ENCODE measurements at regions not wholly inside any gene's neighbourhood (a gene's known extent, or its start where the extent isn't known, plus 50 kb on each side); places are given as distances from the start of the nearest gene placed in this dataset.

GRCh38 chr4:120314969-120315368 lies 248.3 kb upstream of the MAD2L1 start:
- TF ChIP-seq ZBTB7A (IDR thresholded peaks at IDR 0.05; ENCODE audit: low read depth): no peak
- TF ChIP-seq, protein P1, sequence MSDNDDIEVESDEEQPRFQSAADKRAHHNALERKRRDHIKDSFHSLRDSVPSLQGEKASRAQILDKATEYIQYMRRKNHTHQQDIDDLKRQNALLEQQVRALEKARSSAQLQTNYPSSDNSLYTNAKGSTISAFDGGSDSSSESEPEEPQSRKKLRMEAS (IDR thresholded peaks at IDR 0.05): no peak
- no peak for TF ChIP-seq NFIC (IDR thresholded peaks at IDR 0.05)
- TF ChIP-seq TCF12 (IDR thresholded peaks at IDR 0.05; ENCODE audit: low read depth): no peak

- TF ChIP-seq ZBTB7A (IDR thresholded peaks at IDR 0.05; ENCODE audit: low read depth): no peak
- TF ChIP-seq TAF1 (IDR thresholded peaks at IDR 0.05; ENCODE audit: low read depth): no peak
- no peak for TF ChIP-seq NFIC (IDR thresholded peaks at IDR 0.05)
- no peak for TF ChIP-seq TEAD4 (IDR thresholded peaks at IDR 0.05)
- TF ChIP-seq, protein P2, sequence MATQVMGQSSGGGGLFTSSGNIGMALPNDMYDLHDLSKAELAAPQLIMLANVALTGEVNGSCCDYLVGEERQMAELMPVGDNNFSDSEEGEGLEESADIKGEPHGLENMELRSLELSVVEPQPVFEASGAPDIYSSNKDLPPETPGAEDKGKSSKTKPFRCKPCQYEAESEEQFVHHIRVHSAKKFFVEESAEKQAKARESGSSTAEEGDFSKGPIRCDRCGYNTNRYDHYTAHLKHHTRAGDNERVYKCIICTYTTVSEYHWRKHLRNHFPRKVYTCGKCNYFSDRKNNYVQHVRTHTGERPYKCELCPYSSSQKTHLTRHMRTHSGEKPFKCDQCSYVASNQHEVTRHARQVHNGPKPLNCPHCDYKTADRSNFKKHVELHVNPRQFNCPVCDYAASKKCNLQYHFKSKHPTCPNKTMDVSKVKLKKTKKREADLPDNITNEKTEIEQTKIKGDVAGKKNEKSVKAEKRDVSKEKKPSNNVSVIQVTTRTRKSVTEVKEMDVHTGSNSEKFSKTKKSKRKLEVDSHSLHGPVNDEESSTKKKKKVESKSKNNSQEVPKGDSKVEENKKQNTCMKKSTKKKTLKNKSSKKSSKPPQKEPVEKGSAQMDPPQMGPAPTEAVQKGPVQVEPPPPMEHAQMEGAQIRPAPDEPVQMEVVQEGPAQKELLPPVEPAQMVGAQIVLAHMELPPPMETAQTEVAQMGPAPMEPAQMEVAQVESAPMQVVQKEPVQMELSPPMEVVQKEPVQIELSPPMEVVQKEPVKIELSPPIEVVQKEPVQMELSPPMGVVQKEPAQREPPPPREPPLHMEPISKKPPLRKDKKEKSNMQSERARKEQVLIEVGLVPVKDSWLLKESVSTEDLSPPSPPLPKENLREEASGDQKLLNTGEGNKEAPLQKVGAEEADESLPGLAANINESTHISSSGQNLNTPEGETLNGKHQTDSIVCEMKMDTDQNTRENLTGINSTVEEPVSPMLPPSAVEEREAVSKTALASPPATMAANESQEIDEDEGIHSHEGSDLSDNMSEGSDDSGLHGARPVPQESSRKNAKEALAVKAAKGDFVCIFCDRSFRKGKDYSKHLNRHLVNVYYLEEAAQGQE (IDR thresholded peaks at IDR 0.05; ENCODE audit: low read depth): no peak
- no peak for TF ChIP-seq RAD21 (IDR thresholded peaks at IDR 0.05; ENCODE audit: low read depth)
Observed at GRCh38 chr4:120304801-120305200, 238.2 kb upstream of the MAD2L1 start.

DNA sequence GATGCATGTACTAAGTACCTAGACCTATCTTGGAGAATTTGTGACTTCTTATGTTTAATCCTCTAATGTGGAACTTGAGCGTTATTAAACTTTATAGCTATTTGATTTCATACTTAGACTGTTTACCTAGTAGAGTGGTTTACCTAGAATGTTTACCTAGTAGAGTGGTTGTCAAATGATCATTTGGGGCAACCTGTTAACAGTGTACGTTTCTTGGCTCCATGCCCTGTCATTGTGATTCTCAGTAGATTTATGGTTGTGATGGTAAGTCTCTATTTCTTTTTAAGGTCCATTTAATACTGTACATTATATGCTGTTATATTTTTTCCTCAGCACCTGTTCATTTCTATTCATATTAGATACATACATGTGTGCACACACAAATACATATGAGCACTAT lies 233.0 kb upstream of the MAD2L1 start:
- TF ChIP-seq ZBTB7A (IDR thresholded peaks at IDR 0.05; ENCODE audit: low read depth) (no peak), NFIC (IDR thresholded peaks at IDR 0.05) (peak; percentile 57), FOXM1 (IDR thresholded peaks at IDR 0.05; ENCODE audit: borderline replicate concordance, low read depth) (no peak)

DNA sequence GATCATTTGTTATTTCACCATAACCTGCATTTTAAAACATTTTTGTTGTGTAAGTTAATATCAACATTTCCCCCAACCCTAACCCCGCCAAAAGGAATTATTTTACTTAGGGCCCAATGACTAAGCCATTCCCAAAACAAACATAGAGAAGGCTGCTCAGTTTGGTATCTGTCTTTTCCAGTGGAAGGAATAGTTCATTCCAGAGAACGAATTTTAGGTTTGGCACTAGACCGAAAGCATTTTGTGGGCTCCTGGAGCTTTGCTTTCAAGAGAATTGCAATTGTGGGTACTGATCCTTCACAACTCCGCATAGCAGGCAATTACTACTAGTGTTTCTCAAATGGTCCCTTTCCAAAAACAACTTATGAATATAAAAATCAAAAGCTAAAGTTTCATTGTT lies 226.7 kb upstream of the MAD2L1 start:
- no peak for TF ChIP-seq TAF1 (IDR thresholded peaks at IDR 0.05; ENCODE audit: low read depth)
- TF ChIP-seq, protein P2 (IDR thresholded peaks at IDR 0.05; ENCODE audit: low read depth): no peak
- TF ChIP-seq ZBTB7A (IDR thresholded peaks at IDR 0.05; ENCODE audit: low read depth): no peak
- TF ChIP-seq, protein P1 (IDR thresholded peaks at IDR 0.05): no peak
- TF ChIP-seq EGR1 (IDR thresholded peaks at IDR 0.05): no peak
- TF ChIP-seq, protein P3, sequence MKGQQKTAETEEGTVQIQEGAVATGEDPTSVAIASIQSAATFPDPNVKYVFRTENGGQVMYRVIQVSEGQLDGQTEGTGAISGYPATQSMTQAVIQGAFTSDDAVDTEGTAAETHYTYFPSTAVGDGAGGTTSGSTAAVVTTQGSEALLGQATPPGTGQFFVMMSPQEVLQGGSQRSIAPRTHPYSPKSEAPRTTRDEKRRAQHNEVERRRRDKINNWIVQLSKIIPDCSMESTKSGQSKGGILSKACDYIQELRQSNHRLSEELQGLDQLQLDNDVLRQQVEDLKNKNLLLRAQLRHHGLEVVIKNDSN (IDR thresholded peaks at IDR 0.05): no peak
- no peak for TF ChIP-seq YY1 (IDR thresholded peaks at IDR 0.05; ENCODE audit: low read depth)
- no peak for TF ChIP-seq FOXM1 (IDR thresholded peaks at IDR 0.05; ENCODE audit: borderline replicate concordance, low read depth)
- TF ChIP-seq CREB1 (IDR thresholded peaks at IDR 0.05; ENCODE audit: low read depth): no peak
- no peak for TF ChIP-seq CEBPB (IDR thresholded peaks at IDR 0.05)
- TF ChIP-seq NFIC (IDR thresholded peaks at IDR 0.05): no peak
- TF ChIP-seq EP300 (IDR thresholded peaks at IDR 0.05; ENCODE audit: borderline replicate concordance): no peak
- no peak for TF ChIP-seq RAD21 (IDR thresholded peaks at IDR 0.05; ENCODE audit: low read depth)
- TF ChIP-seq TCF12 (IDR thresholded peaks at IDR 0.05; ENCODE audit: low read depth): no peak
- TF ChIP-seq TEAD4 (IDR thresholded peaks at IDR 0.05): no peak

- no peak for TF ChIP-seq CREB1 (IDR thresholded peaks at IDR 0.05; ENCODE audit: low read depth)
- no peak for TF ChIP-seq FOXM1 (IDR thresholded peaks at IDR 0.05; ENCODE audit: borderline replicate concordance, low read depth)
- TF ChIP-seq RAD21 (IDR thresholded peaks at IDR 0.05; ENCODE audit: low read depth): no peak
- TF ChIP-seq NFIC (IDR thresholded peaks at IDR 0.05): no peak
- TF ChIP-seq, protein P1 (IDR thresholded peaks at IDR 0.05): no peak
- no peak for TF ChIP-seq EP300 (IDR thresholded peaks at IDR 0.05; ENCODE audit: borderline replicate concordance)
- TF ChIP-seq YY1 (IDR thresholded peaks at IDR 0.05; ENCODE audit: low read depth): no peak
- TF ChIP-seq ZBTB7A (IDR thresholded peaks at IDR 0.05; ENCODE audit: low read depth): no peak
Observed at GRCh38 chr4:120291541-120291940, 224.9 kb upstream of the MAD2L1 start.

DNA sequence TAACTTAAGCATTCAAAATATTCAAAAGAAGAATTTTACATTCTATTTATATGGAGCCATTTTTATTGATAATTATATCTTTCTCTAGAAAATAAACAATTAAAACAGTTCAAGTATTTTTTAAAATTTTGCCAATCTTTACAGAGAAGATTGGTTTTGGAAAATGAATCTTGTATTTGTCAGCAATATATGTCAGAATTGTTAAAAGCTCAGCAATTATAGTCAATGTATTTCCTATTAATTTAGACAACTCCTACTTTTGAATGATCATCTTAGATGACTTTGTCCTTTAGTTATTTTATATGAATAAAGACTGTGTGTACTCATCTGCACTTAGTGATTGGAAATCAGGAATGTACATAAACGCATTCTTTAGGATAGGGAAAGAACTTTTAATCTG lies 223.9 kb upstream of the MAD2L1 start:
- no peak for TF ChIP-seq ZBTB7A (IDR thresholded peaks at IDR 0.05; ENCODE audit: low read depth)
- TF ChIP-seq, protein P2 (IDR thresholded peaks at IDR 0.05; ENCODE audit: low read depth): no peak
- TF ChIP-seq, protein P1 (IDR thresholded peaks at IDR 0.05): no peak
- no peak for TF ChIP-seq EGR1 (IDR thresholded peaks at IDR 0.05)
- TF ChIP-seq TEAD4 (IDR thresholded peaks at IDR 0.05): no peak

All from Ishikawa (cell line).